Activated CD4-positive, CD25-positive, alpha-beta regulatory T cell treated with anti-CD3 and anti-CD28 coated beads, Interleukin-2, amount 50 U/mL, for 72 hours (primary cell): ENCODE measurements at regions not wholly inside any gene's neighbourhood (a gene's known extent, or its start where the extent isn't known, plus 50 kb on each side); places are given as distances from the start of the nearest gene placed in this dataset.
"Not testable (repeated sequence)": the region's sequence is repeated elsewhere in the genome, so short reads cannot be mapped to it uniquely, and the experiment has no call there.

ENCODE experiments used
- DNase-seq: peaks from one replicate; pipeline ENCODE4 v3.0.0; 2021

DNA sequence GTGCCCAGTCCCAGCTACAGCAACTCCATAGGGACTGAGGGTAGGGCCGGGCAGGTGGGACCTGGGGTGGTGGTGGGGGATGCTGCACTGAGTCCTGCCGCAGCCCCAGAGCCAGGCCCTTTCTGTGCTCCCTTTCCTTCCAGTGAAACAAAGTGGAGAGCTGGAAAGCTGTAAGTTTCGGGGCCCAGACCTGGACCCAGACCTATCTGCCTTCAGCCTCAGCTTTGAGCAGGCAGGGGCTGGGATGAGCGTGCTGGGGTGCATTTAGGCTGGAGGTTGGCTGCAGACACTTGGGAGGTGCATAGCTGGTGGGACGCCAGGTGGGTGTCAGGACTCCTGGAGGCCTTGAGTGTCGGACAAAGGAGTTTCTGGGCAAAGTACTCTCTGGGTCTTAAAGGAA, 92.7 kb upstream of the C1orf174 start:
- DNase-seq: no peak

DNA sequence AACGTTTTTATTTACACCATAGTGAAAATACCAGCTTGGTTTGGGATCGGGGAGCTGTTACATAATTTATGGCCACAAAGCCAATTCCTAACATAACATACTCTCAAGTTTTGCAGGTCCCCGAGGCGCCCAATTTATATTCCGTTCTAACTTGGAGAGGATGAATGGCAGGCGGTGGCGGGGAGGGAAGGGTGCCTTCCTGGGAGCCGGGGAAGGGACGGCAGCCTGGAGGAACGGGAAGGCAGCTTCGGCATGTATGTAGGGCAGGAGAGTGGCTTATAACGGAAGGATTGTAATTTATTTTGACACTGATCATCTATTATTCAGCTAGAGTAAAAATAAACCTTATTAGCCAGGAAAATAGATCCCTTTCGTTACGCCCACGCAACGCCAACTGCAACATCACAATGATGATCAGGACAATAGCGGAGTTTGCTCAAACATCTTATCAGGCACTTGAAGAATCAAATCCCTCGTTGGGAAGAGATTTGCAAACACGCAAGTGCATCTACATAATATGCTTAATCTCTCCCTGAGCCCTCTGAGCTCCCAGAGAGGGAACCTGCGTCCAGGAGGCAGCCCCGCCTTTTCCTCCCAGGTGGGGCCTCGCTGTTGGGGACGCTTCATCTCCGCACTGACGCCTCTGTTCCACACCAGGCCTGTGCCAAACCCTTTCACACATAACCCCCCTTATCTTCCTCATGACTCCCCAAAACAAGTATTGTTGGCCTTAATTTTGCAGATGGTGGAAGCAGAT, 93.7 kb upstream of the C1orf174 start:
- no peak for DNase-seq

DNA sequence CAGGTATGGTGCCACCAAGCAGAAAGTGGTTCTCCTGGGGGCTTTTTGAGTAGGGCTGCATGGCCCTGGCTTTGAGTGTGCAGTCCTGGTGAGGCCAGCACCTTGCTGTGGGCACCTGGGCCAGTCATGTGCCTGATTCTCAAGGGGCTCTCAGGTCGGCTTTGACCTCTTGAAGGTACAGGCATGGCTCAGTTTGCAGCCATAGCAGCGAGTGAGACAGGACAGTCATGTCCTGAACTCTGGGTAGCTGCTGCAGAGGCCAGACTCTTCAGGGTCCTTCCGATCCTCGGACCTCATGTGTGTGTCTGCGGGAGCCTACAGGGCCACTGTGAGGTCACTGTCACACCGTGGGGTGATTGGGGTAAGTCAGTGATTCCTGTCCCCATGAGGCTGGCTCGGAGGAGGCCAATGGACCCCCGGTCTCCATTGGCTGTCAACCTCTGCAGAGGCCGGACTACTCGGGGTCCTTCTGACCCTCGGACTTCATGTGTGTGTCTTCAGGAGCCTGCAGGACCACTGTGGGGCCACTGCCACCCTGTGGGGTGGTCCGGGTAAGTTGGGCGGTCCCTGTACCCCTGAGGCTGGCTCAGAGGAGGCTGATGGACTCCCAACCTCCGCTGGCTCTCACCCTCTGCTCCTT, 95.2 kb upstream of the C1orf174 start:
- DNase-seq: no peak

GRCh38 chr1:3996846-3997705, 97.0 kb upstream of the C1orf174 start:
- no peak for DNase-seq

- no peak for DNase-seq
These were observed 98.0 kb upstream of the C1orf174 start for GRCh38 chr1:3998086-3998485.

GRCh38 chr1:3999514-3999913, 99.4 kb upstream of the C1orf174 start:
- DNase-seq: not testable (repeated sequence)

GRCh38 chr1:3999941-4000735, 100.1 kb upstream of the C1orf174 start:
- no peak for DNase-seq

DNA sequence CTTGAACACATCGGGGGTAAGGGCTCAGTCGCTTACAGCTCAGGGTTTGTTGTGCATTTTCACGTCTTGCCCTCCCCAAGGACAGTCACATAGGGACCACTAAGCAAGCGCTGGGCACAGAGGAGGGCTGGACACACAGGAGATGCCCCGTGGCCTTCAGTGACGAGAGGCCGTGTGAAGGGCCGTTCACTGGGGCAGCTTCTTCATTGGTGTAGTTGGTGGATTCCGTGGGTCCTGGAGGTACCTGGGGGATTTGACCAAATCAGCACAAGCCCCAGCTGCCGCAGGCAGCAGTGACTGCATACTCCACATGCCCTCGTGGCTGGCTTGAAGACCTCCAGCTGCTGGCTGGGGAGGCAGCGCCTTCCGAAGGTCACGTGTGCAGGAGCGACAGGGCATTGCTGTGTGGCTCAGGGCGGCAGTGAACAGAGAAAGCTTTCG, 100.8 kb upstream of the C1orf174 start:
- DNase-seq: peak; percentile 16

DNA sequence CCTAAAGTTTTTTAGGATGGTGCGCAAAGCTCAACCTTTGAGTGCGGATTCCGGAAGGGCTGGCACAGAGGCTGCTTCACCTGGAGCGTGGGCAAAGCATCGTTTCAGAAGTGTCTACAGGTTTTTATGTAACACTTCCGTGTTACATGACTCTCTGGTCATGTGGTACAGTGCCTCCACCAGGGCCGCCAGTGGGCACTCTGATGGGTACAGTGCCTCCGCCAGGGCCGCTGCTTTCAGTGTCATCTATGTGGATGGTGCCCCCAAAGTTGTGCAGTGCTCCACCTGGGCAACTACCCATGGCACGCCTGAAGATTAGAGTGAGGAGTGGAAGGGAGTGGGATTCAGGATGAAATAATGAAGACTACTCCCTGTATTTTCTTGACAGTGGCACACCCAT, 101.4 kb upstream of the C1orf174 start:
- DNase-seq: peak; percentile 14

- DNase-seq: peak; percentile 27
These were observed 102.0 kb upstream of the C1orf174 start for GRCh38 chr1:4002061-4002521.

DNA sequence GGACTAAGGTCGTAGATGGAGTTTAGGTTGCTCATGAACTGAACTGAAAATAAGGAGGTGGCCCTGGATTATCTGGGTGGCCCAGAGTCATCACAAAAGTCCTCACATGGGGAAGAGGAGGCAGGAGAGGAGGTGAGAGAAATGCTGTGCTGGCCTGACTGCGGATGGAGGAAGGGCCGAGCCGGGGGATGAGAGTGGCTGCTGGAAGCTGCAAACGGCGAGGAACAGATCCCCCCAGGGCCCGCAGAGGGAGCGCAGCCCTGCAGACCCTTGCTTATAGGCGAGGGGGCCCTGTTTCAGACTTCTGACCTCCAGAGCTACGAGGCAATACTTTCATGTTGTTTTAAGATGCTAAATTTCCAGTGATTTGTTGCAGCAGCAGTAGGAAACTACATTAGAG, 102.7 kb upstream of the C1orf174 start:
- no peak for DNase-seq

- DNase-seq: no peak
These were observed 103.9 kb upstream of the C1orf174 start for GRCh38 chr1:4003846-4004505.

GRCh38 chr1:4004635-4005430, 104.8 kb upstream of the C1orf174 start:
- DNase-seq: no peak

GRCh38 chr1:4005431-4005830, 105.4 kb upstream of the C1orf174 start:
- no peak for DNase-seq

GRCh38 chr1:4006676-4007374, 106.8 kb upstream of the C1orf174 start:
- no peak for DNase-seq

DNA sequence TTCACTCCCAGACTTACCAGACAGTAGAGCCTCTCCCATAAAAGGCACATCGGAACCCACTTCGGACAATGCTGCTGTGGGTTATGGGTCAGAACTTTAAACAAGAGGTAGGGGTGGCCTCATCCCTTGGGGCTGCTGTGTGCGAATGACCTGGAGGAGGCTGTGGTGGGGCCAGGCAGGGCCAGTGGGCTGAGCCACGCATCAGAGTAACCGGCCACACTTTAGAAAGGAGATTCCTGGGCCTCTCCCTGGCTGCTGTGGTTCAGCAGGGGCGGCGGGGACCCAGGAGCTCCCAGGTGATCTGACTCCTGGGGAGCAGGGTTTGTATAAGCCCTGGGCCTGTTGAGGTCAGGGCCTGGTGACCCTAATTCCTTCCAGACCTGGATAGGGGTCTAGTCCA, 110.2 kb upstream of the C1orf174 start:
- DNase-seq: no peak

GRCh38 chr1:4010814-4011605, 110.9 kb upstream of the C1orf174 start:
- no peak for DNase-seq

GRCh38 chr1:4016351-4017130, 116.5 kb upstream of the C1orf174 start:
- DNase-seq: no peak
